HUES64 (cell line): ENCODE measurements at regions not wholly inside any gene's neighbourhood (a gene's known extent, or its start where the extent isn't known, plus 50 kb on each side); places are given as distances from the start of the nearest gene placed in this dataset.

ENCODE experiments used
- H3K27ac ChIP-seq: 2 replicates; pipeline ENCODE4 v1.7.0; 2013; ENCODE audit warnings: low read depth, low read length, inconsistent platforms
- H3K27me3 ChIP-seq: 2 replicates; pipeline ENCODE4 v1.6.1; 2013; ENCODE audit warnings: mild to moderate bottlenecking, low read length; ENCODE audit not compliant: insufficient read depth
- H3K36me3 ChIP-seq: 2 replicates; pipeline ENCODE4 v1.6.1; 2013; ENCODE audit warnings: mild to moderate bottlenecking, low read length; ENCODE audit not compliant: insufficient read depth
- H3K4me1 ChIP-seq: 2 replicates; pipeline ENCODE4 v1.6.1; 2013; ENCODE audit warnings: mild to moderate bottlenecking, low read length, moderate library complexity; ENCODE audit not compliant: insufficient read depth
- H3K4me3 ChIP-seq: 2 replicates; pipeline ENCODE4 v1.5.1; 2013; ENCODE audit warnings: mild to moderate bottlenecking, low read length, moderate library complexity
- H3K9ac ChIP-seq: 2 replicates; pipeline ENCODE4 v1.6.1; 2013; ENCODE audit warnings: mild to moderate bottlenecking, low read depth, low read length
- H3K9me3 ChIP-seq: 2 replicates; pipeline ENCODE4 v1.6.1; 2013; ENCODE audit warnings: low read depth, low read length; ENCODE audit not compliant: insufficient read depth
- WGBS: fragments of 150-250, 120-280 bp; methylation state at CpG from one replicate; pipeline ENCODE4 v1.1.7; 2013; ENCODE audit warnings: missing lambda C conversion rate; 5-methylcytosine and 5-hydroxymethylcytosine counted together

GRCh38 chr3:72678380-72678779 is 169.9 kb downstream of the SHQ1 start:
- 96% methylated on average over 3 of the region's 3 CpGs for WGBS
- no peaks in the 10 kb centered on the region for H3K4me1 ChIP-seq
- no peaks in the 10 kb centered on the region for H3K9me3 ChIP-seq
- no peak overlapping the region for H3K9ac ChIP-seq
- no peak overlapping the region for H3K4me3 ChIP-seq
- no peaks in the 10 kb centered on the region for H3K27me3 ChIP-seq
- H3K27ac ChIP-seq, result no peak overlapping the region
- H3K36me3 ChIP-seq, result no peaks in the 10 kb centered on the region

- H3K9ac ChIP-seq, result no peak overlapping the region
- H3K4me1 ChIP-seq, result no peaks in the 10 kb centered on the region
- H3K4me3 ChIP-seq, result no peak overlapping the region
- no peak overlapping the region for H3K27ac ChIP-seq
- H3K36me3 ChIP-seq, result no peaks in the 10 kb centered on the region
- WGBS, result 100% methylated on average over 1 of the region's 1 CpG
- H3K9me3 ChIP-seq, result no peaks in the 10 kb centered on the region
- H3K27me3 ChIP-seq, result no peaks in the 10 kb centered on the region
Measured at GRCh38 chr3:72675243-72675642, 173.0 kb downstream of the SHQ1 start.

GRCh38 chr3:72673011-72673771 is 175.1 kb downstream of the SHQ1 start:
- no peak overlapping the region for H3K9ac ChIP-seq
- H3K27me3 ChIP-seq, result no peaks in the 10 kb centered on the region
- no peak overlapping the region for H3K4me3 ChIP-seq
- no peaks in the 10 kb centered on the region for H3K36me3 ChIP-seq
- WGBS, result 95% methylated on average over 7 of the region's 7 CpGs
- H3K4me1 ChIP-seq, result no peaks in the 10 kb centered on the region
- no peaks in the 10 kb centered on the region for H3K9me3 ChIP-seq
- no peak overlapping the region for H3K27ac ChIP-seq

- no peaks in the 10 kb centered on the region for H3K36me3 ChIP-seq
- H3K27ac ChIP-seq, result no peak overlapping the region
- no peaks in the 10 kb centered on the region for H3K27me3 ChIP-seq
- H3K4me1 ChIP-seq, result no peaks in the 10 kb centered on the region; the same call in 1 of the 2 replicates
- 90% methylated on average over 1 of the region's 2 CpGs for WGBS
- no peak overlapping the region for H3K4me3 ChIP-seq
- H3K9ac ChIP-seq, result no peak overlapping the region
- no peaks in the 10 kb centered on the region for H3K9me3 ChIP-seq
Measured at GRCh38 chr3:72669224-72669623, 179.0 kb downstream of the SHQ1 start.

GRCh38 chr3:72666447-72666755 is 181.8 kb downstream of the SHQ1 start:
- WGBS, result 79% methylated on average over 2 of the region's 3 CpGs
- no peaks in the 10 kb centered on the region for H3K36me3 ChIP-seq
- no peaks in the 10 kb centered on the region for H3K9me3 ChIP-seq
- H3K27me3 ChIP-seq, result no peaks in the 10 kb centered on the region
- H3K4me3 ChIP-seq, result no peak overlapping the region
- H3K4me1 ChIP-seq, result no peaks in the 10 kb centered on the region; the same call in 1 of the 2 replicates
- no peak overlapping the region for H3K27ac ChIP-seq
- no peak overlapping the region for H3K9ac ChIP-seq

- 80% methylated on average over 13 of the region's 13 CpGs for WGBS
- no peaks in the 10 kb centered on the region; the same call in 1 of the 2 replicates for H3K4me1 ChIP-seq
- no peaks in the 10 kb centered on the region for H3K9me3 ChIP-seq
- H3K9ac ChIP-seq, result no peak overlapping the region
- H3K4me3 ChIP-seq, result no peak overlapping the region
- H3K27me3 ChIP-seq, result no peaks in the 10 kb centered on the region
- no peak overlapping the region for H3K27ac ChIP-seq
- H3K36me3 ChIP-seq, result no peaks in the 10 kb centered on the region
Measured at GRCh38 chr3:72665701-72666446, 182.4 kb downstream of the SHQ1 start.

GRCh38 chr3:72665103-72665502 is 183.1 kb downstream of the SHQ1 start:
- Histone ChIP-seq H3K27ac (no peak overlapping the region), H3K4me3 (no peak overlapping the region)
- 96% methylated on average over 4 of the region's 4 CpGs for WGBS

GRCh38 chr3:72664184-72664975 is 183.9 kb downstream of the SHQ1 start:
- no peak overlapping the region for H3K27ac ChIP-seq
- no peaks in the 10 kb centered on the region for H3K9me3 ChIP-seq
- no peak overlapping the region for H3K9ac ChIP-seq
- no peaks in the 10 kb centered on the region; the same call in 1 of the 2 replicates for H3K4me1 ChIP-seq
- WGBS, result 94% methylated on average over 3 of the region's 3 CpGs
- no peaks in the 10 kb centered on the region for H3K27me3 ChIP-seq
- H3K4me3 ChIP-seq, result no peak overlapping the region
- H3K36me3 ChIP-seq, result no peaks in the 10 kb centered on the region

More at GRCh38 chr3:72665103-72665502, 183.1 kb downstream of the SHQ1 start:
- no peaks in the 10 kb centered on the region for H3K27me3 ChIP-seq
- no peaks in the 10 kb centered on the region for H3K9me3 ChIP-seq
- no peaks in the 10 kb centered on the region; the same call in 1 of the 2 replicates for H3K4me1 ChIP-seq
- no peak overlapping the region for H3K9ac ChIP-seq
- H3K36me3 ChIP-seq, result no peaks in the 10 kb centered on the region

- 91% methylated on average over 3 of the region's 4 CpGs for WGBS
- Histone ChIP-seq H3K9me3 (no peaks in the 10 kb centered on the region), H3K9ac (no peak overlapping the region), H3K4me1 (no peaks in the 10 kb centered on the region; the same call in 1 of the 2 replicates), H3K4me3 (no peak overlapping the region), H3K36me3 (no peaks in the 10 kb centered on the region), H3K27ac (no peak overlapping the region), H3K27me3 (no peaks in the 10 kb centered on the region)
Measured at GRCh38 chr3:72663429-72663828, 184.8 kb downstream of the SHQ1 start.

GRCh38 chr3:72661115-72661457 is 187.2 kb downstream of the SHQ1 start:
- H3K36me3 ChIP-seq, result no peaks in the 10 kb centered on the region
- H3K4me1 ChIP-seq, result no peaks in the 10 kb centered on the region; the same call in 1 of the 2 replicates
- WGBS, result 84% methylated on average over 2 of the region's 2 CpGs
- H3K9me3 ChIP-seq, result no peaks in the 10 kb centered on the region
- no peak overlapping the region for H3K27ac ChIP-seq
- H3K9ac ChIP-seq, result no peak overlapping the region
- H3K4me3 ChIP-seq, result no peak overlapping the region
- H3K27me3 ChIP-seq, result no peaks in the 10 kb centered on the region
